Spleen (tissue), 7 donors: ENCODE measurements at regions not wholly inside any gene's neighbourhood (a gene's known extent, or its start where the extent isn't known, plus 50 kb on each side); places are given as distances from the start of the nearest gene placed in this dataset.

Experiments used
- POLR2A ChIP-seq, 3 donors: fragments of 450-650 bp; IDR thresholded peaks; one replicate each; pipeline ENCODE4 v1.5.1; 2017; ENCODE audit warnings: antibody characterized with exemption in 3 of 3, mild to moderate bottlenecking in 1 of 3
- TF ChIP-seq, protein P1 (sequence below), 11 experiments: fragments of 200-600 bp in 7 of 11; fragments of 450-650 bp in 4 of 11; sonication (generic) in 4 of 11; IDR thresholded peaks in 8 of 11; conservative IDR thresholded peaks in 3 of 11; 1 replicate in 7 of 11; 2 replicates in 4 of 11; pipeline versions ENCODE4 v1.4.0 to v1.8.0; 2016 to 2021; ENCODE audit warnings: antibody characterized with exemption in 11 of 11, inconsistent platforms in 4 of 11, mild to moderate bottlenecking in 1 of 11
- donor health status: DM: no; HTN: no; CAD: no; lungs with moderate emphysema.
- donor health status: DM: no; HTN: no; CAD: no.
- donor health status: DM: no; HTN: no; CAD: no.

DNA sequence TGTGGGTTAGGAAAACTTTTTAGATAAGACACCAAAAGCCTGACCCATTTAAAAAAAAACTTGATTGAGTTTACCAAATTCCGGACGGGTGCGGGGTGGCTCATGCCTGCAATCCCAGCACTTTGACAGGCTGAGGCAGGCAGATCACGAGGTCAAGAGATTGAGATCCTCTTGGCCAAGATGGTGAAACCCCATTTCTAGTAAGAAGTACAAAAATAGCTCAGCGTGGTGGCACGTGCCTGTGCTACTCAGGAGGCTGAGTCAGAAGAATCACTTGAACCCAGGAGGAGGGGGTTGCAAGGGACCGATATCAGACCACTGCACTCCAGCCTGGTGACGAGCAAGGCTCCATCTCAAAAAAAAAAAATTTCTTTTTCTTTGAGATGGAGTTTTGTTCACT is 307.8 kb upstream of the USP9Y start:
- TF ChIP-seq, protein P1, sequence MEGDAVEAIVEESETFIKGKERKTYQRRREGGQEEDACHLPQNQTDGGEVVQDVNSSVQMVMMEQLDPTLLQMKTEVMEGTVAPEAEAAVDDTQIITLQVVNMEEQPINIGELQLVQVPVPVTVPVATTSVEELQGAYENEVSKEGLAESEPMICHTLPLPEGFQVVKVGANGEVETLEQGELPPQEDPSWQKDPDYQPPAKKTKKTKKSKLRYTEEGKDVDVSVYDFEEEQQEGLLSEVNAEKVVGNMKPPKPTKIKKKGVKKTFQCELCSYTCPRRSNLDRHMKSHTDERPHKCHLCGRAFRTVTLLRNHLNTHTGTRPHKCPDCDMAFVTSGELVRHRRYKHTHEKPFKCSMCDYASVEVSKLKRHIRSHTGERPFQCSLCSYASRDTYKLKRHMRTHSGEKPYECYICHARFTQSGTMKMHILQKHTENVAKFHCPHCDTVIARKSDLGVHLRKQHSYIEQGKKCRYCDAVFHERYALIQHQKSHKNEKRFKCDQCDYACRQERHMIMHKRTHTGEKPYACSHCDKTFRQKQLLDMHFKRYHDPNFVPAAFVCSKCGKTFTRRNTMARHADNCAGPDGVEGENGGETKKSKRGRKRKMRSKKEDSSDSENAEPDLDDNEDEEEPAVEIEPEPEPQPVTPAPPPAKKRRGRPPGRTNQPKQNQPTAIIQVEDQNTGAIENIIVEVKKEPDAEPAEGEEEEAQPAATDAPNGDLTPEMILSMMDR (IDR thresholded peaks at IDR 0.05 in 8 of 11, conservative IDR thresholded peaks at IDR 0.05 in 3 of 11), result no peak
- no peak for TF ChIP-seq POLR2A (IDR thresholded peaks at IDR 0.05)
